Panc1 (cell line): ENCODE measurements at regions not wholly inside any gene's neighbourhood (a gene's known extent, or its start where the extent isn't known, plus 50 kb on each side); places are given as distances from the start of the nearest gene placed in this dataset.
"Not testable (repeated sequence)": the region's sequence is repeated elsewhere in the genome, so short reads cannot be mapped to it uniquely, and the experiment has no call there.

Experiments
- POLR2AphosphoS5 ChIP-seq: IDR thresholded peaks from 2 replicates; pipeline ENCODE4 v1.6.1; 2012; ENCODE audit warnings: mild to moderate bottlenecking, low read depth, low read length, moderate library complexity
- REST ChIP-seq, 2 experiments: IDR thresholded peaks; 2 replicates each; pipeline ENCODE4 v1.6.1; 2011 to 2012; ENCODE audit warnings: low read depth in 2 of 2, control low read depth in 1 of 2, low read length in 1 of 2, mild to moderate bottlenecking in 1 of 2, moderate library complexity in 1 of 2; ENCODE audit not compliant: insufficient read depth in 1 of 2
- TF ChIP-seq, protein P1 (sequence below): fragments of 450-650 bp; IDR thresholded peaks from 2 replicates; pipeline ENCODE4 v1.5.1; 2017; ENCODE audit warnings: mild to moderate bottlenecking

DNA sequence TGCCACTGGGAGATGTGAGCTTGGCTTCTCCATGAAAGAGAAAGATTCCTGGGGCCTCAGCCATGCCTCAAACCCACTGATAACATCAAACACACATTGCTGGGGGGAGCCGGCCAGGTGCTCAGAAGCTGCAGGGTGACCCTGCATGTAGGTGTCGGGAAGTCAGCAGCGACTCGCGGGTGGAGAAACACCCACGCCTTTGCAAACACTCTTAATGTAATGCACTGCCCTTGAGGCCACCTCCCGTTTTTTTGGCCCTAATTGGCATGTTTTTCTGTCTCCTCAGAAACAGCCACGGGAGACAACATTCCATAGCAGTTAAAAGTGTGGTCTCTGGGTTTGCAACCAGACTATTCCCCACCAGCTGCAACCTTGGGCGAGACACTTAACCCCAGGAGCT, 119.7 kb downstream of the NPIPA8 start:
- not testable (repeated sequence) for TF ChIP-seq POLR2AphosphoS5; REST (IDR thresholded peaks at IDR 0.05; ENCODE audit: insufficient read depth in 1 of 2, low read depth in 2 of 2, low read length in 1 of 2)
- TF ChIP-seq, protein P1, sequence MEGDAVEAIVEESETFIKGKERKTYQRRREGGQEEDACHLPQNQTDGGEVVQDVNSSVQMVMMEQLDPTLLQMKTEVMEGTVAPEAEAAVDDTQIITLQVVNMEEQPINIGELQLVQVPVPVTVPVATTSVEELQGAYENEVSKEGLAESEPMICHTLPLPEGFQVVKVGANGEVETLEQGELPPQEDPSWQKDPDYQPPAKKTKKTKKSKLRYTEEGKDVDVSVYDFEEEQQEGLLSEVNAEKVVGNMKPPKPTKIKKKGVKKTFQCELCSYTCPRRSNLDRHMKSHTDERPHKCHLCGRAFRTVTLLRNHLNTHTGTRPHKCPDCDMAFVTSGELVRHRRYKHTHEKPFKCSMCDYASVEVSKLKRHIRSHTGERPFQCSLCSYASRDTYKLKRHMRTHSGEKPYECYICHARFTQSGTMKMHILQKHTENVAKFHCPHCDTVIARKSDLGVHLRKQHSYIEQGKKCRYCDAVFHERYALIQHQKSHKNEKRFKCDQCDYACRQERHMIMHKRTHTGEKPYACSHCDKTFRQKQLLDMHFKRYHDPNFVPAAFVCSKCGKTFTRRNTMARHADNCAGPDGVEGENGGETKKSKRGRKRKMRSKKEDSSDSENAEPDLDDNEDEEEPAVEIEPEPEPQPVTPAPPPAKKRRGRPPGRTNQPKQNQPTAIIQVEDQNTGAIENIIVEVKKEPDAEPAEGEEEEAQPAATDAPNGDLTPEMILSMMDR = not testable (repeated sequence)
